ENCODE measurements at regions not wholly inside any gene's neighbourhood (a gene's known extent, or its start where the extent isn't known, plus 50 kb on each side); places are given as distances from the start of the nearest gene placed in this dataset.

DNA sequence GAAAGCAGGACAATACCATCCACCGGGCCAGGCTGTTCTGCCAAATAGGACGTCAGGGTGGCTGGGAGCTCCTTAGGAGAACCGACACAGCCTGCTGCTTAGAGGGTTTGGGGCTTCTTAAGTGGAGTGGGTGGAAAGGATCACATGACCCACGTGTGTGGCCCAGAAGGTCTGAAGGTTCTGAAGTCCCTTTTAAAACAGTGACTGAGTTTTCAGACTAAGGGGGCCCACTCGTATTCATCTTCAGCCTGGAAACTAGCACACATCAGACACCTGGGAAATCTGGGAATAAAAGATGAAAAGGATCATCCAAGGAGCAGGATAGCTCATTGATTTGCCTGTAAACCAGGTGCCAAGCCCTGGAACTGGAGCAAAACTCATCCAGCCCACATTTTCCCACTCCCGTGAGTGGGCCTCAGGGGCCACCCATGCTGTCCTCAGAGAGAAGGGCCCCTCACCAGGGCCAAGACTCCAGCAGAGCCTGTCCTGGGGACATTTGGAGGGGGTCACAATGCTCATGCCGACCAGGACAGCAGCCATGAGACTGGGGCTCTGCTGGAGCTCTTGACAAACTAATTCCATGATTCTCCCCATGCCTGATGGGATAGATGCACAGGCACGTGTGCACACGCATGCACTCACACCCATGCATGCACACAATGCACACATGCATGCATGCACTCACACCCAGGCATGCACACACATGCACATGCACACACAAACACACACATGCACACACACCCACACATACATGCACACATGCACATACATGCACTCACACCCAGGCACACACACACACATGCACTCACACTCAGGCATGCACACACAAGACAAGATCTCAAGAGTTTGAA is 168.8 kb upstream of the PPP2R2D start:
- TF ChIP-seq, protein P1, sequence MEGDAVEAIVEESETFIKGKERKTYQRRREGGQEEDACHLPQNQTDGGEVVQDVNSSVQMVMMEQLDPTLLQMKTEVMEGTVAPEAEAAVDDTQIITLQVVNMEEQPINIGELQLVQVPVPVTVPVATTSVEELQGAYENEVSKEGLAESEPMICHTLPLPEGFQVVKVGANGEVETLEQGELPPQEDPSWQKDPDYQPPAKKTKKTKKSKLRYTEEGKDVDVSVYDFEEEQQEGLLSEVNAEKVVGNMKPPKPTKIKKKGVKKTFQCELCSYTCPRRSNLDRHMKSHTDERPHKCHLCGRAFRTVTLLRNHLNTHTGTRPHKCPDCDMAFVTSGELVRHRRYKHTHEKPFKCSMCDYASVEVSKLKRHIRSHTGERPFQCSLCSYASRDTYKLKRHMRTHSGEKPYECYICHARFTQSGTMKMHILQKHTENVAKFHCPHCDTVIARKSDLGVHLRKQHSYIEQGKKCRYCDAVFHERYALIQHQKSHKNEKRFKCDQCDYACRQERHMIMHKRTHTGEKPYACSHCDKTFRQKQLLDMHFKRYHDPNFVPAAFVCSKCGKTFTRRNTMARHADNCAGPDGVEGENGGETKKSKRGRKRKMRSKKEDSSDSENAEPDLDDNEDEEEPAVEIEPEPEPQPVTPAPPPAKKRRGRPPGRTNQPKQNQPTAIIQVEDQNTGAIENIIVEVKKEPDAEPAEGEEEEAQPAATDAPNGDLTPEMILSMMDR (IDR thresholded peaks at IDR 0.05): no peak
- DNase-seq (ENCODE audit: low spot score): no peak

DNA sequence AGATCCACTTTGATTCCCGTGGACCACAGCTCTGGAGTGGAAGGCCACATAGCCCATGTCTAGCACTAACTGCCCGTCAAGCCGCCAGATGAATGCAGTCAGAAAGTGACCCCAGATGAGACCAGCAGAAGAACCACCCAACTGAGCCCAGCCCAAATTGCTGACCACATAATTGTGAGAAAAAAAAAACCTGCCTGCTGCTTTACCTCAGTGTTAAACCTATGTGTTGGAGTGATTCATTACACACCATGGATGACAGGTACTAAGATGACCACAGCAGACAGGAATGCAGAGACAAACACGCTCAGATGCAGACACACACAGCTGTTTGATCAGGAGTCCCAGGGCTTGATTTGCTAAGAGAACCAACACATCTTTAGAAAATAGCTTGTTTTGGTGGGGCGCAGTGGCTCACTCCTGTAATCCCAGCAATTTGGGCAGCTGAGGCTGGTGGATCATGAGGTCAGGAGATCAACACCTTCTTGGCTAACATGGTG is 168.1 kb upstream of the PPP2R2D start:
- H3K27ac ChIP-seq: no peak overlapping the region
- TF ChIP-seq, protein P1 (IDR thresholded peaks at IDR 0.05): no peak
- no peak for DNase-seq (ENCODE audit: low spot score)
- H3K4me3 ChIP-seq: no peak overlapping the region

More for the DNA sequence above, 168.8 kb upstream of the PPP2R2D start:
- Histone ChIP-seq H3K4me3 (no peak overlapping the region), H3K27ac (no peak overlapping the region)

DNA sequence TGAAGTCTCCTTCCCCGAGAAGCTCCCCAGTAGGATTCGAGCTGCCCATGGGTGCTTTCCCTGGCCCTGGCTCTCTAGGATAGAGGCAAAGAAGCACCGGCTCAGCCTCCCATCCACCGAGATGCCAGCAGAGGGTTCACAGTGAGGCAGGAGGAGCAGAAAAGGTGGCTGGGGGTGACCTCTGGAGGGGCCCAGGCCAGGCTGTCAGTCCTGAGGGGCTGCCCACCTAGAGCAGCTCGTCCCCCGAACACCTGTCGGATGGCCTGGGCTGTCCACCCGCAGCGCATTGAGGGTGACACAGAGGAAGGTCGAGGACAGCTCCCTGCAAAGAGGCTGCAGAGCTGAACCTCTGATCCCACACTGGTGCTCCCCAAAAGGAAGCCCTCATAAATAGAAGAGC is 167.2 kb upstream of the PPP2R2D start:
- H3K27ac ChIP-seq: no peak overlapping the region
- no peak for DNase-seq (ENCODE audit: low spot score)
- TF ChIP-seq, protein P1 (IDR thresholded peaks at IDR 0.05): no peak

DNA sequence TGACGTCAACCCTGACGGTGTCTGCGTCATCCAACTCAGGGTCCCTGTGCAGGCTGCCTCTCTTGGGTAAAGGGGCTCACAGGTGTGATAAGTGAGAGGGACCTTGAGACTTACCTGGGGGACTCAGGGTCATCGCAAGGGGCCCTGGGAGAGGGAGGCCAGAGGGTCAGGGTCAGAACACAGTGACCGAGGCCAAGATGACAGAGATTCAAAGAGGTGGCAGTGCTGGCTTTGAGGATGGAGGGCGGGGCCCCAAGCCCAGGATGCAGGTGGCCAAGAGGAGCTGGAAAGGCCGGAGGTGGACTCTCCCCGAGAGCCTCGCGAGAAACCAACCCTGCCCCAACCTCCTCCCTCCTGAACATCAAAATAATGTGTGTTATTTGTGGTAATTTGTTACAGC is 165.2 kb upstream of the PPP2R2D start:
- Histone ChIP-seq H3K4me3 (no peak overlapping the region), H3K27ac (no peak overlapping the region)
- DNase-seq (ENCODE audit: low spot score): peak; percentile 61
- TF ChIP-seq, protein P1 (IDR thresholded peaks at IDR 0.05): no peak

More for the DNA sequence above, 167.2 kb upstream of the PPP2R2D start:
- no peak overlapping the region for H3K4me3 ChIP-seq

DNA sequence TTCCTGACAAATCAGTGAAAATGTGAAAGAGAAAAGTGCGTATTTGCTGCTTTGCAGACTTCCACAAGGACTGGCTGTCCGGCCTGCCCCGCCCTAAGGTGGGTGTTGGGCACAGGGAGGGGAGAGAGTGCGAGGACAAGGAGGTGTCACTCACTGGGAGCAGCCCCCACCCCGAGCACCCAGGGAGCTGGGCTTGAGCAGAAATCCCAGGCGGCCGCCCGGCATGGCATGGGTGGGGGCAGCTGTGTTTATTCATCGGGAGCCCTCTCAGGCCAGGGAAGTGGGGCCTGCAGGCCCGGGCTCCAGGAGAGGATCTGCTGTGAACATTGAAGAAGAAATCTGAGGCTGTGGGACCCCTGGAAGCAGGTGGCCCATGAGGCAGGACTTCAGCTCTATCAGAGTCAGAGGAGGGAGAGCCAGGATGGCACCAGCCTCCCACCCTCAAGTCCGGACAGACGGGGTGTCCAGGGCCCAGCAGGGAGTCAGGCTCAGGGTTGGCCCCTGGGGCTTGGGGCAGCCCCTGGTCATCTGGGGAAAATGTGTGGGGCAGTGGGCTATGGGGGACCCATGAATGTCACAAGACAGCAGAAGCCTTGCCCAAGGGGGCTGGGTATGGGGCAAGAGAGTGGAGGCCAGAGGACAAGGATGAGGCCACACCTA is 164.4 kb upstream of the PPP2R2D start:
- TF ChIP-seq, protein P1 (IDR thresholded peaks at IDR 0.05): no peak
- Histone ChIP-seq H3K4me3 (no peak overlapping the region), H3K27ac (no peak overlapping the region)
- no peak for DNase-seq (ENCODE audit: low spot score)

DNA sequence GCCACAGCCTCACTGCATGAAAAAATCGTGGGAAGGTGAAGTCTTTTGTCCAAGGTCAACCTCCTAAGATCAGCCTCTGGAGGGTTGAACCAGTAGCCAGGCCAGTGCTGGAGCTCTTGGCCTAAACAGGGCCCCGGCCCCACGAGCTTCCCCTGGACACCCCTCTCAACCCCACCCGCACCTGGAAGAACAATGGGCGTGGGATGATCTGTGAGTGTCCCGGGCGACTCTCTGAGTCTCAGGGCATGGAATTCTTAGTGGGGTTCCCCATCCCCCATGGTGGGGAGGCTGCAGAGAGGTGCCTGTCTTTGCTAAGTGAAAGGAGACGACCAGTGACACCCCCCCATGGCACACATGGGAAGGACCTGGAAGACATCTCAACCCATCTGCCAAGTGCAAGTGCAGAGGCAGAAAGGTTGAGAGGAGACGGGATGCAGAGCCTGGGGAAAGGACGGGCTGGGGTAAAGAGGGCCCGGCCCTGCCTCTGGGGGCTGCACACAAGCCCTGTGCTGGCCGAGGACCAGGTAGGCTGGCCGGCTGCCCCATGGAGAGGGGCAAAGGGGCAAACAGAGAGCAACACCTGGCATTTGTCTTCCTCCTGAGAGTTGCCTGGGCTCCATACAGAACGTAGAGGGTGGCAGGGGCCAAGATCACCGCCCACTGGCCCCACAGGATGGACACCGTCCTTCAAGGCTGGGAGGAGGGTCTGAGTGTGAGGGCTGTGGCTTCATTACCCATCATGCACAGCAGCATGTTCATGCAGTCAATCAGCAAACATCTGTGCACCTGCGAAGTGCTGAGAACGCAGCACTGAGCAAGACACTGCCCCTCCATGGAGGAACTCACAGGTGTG is 163.0 kb upstream of the PPP2R2D start:
- no peak for DNase-seq (ENCODE audit: low spot score)
- TF ChIP-seq, protein P1 (IDR thresholded peaks at IDR 0.05): no peak
- Histone ChIP-seq H3K27ac (no peak overlapping the region), H3K4me3 (no peak overlapping the region)
